IMR-90 (cell line): ENCODE measurements at regions not wholly inside any gene's neighbourhood (a gene's known extent, or its start where the extent isn't known, plus 50 kb on each side); places are given as distances from the start of the nearest gene placed in this dataset.

Experiments used
- ATAC-seq: fragments of 200-7000 bp; cut with Tn5 transposase; 2 replicates; pipeline ENCODE4 v1.9.1; 2020; ENCODE audit warnings: low read depth, mild to moderate bottlenecking, moderate library complexity
- BruUV-seq: library from RNA; stranded (reverse); fragments of 400-500 nt; replicated peaks from 2 replicates; lab custom pipeline; 2021; lab: Mats Ljungman, UMichigan
- CTCF ChIA-PET: fragments of 300-600 bp; formaldehyde crosslinking; extraction: SDS; loops from one replicate; lab custom pipeline; 2021; ENCODE audit warnings: antibody characterized with exemption; lab: Yijun Ruan, JAX
- POLR2A ChIA-PET: fragments of 300-600 bp; sonication (Branson Sonifier 250); formaldehyde crosslinking; loops from one replicate; lab custom pipeline; 2022; ENCODE audit warnings: antibody characterized with exemption; ENCODE audit not compliant: unreplicated experiment; lab: Charles Lee
- DNase-seq: peaks from one replicate; pipeline ENCODE4 v3.0.0; 2013
- H2AFZ ChIP-seq: replicated peaks from 2 replicates; pipeline ENCODE3; 2013; ENCODE audit warnings: low read length, mild to moderate bottlenecking; ENCODE audit not compliant: poor library complexity
- H2AK5ac ChIP-seq: 2 replicates; pipeline ENCODE4 v1.6.1; 2013; ENCODE audit warnings: low read depth, low read length, inconsistent platforms
- H2AK9ac ChIP-seq: replicated peaks from 2 replicates; pipeline ENCODE3; 2013; ENCODE audit warnings: mild to moderate bottlenecking, low read depth, low read length, moderate library complexity; ENCODE audit not compliant: poor library complexity
- H2BK120ac ChIP-seq: 2 replicates; pipeline ENCODE4 v1.6.1; 2013; ENCODE audit warnings: low read depth, low read length, inconsistent platforms
- H2BK15ac ChIP-seq: 3 replicates; pipeline ENCODE4 v1.6.1; 2013; ENCODE audit warnings: low read depth, low read length, inconsistent platforms
- H2BK20ac ChIP-seq: 2 replicates; pipeline ENCODE4 v1.6.1; 2013; ENCODE audit warnings: low read depth, mild to moderate bottlenecking, inconsistent platforms, low read length, moderate library complexity
- H2BK5ac ChIP-seq: 2 replicates; pipeline ENCODE4 v1.6.1; 2013; ENCODE audit warnings: mild to moderate bottlenecking, low read depth, low read length, inconsistent platforms; ENCODE audit not compliant: poor library complexity, severe bottlenecking
- H3K14ac ChIP-seq: replicated peaks from 2 replicates; pipeline ENCODE4 v1.6.1; 2013; ENCODE audit warnings: low read depth, low read length, inconsistent platforms
- H3K18ac ChIP-seq: 2 replicates; pipeline ENCODE4 v1.6.1; 2013; ENCODE audit warnings: low read depth, low read length, control low read depth
- H3K23ac ChIP-seq: 2 replicates; pipeline ENCODE4 v1.6.1; 2013; ENCODE audit warnings: low read depth, low read length, inconsistent platforms
- H3K27ac ChIP-seq: 2 replicates; pipeline ENCODE4 v1.5.1; 2013; ENCODE audit warnings: mild to moderate bottlenecking, control low read depth, low read length; ENCODE audit not compliant: insufficient read depth
- H3K27me3 ChIP-seq: 2 replicates; pipeline ENCODE4 v1.6.1; 2013; ENCODE audit warnings: low read length; ENCODE audit not compliant: control insufficient read depth, insufficient read depth
- H3K36me3 ChIP-seq: 2 replicates; pipeline ENCODE4 v1.6.1; 2013; ENCODE audit warnings: low read length, mixed read lengths; ENCODE audit not compliant: control insufficient read depth, insufficient read depth
- H3K4ac ChIP-seq: 2 replicates; pipeline ENCODE4 v1.6.1; 2013; ENCODE audit warnings: low read depth, low read length, inconsistent platforms
- H3K4me1 ChIP-seq: 2 replicates; pipeline ENCODE4 v1.6.1; 2013; ENCODE audit warnings: low read length, mixed read lengths; ENCODE audit not compliant: control insufficient read depth, insufficient read depth
- H3K4me2 ChIP-seq: 2 replicates; pipeline ENCODE4 v1.6.1; 2013; ENCODE audit warnings: low read depth, mild to moderate bottlenecking, control low read depth, low read length, moderate library complexity
- H3K4me3 ChIP-seq: 2 replicates; pipeline ENCODE4 v1.5.1; 2013; ENCODE audit warnings: low read depth, mild to moderate bottlenecking, control low read depth, low read length, moderate library complexity; ENCODE audit not compliant: insufficient read depth
- H3K56ac ChIP-seq: 2 replicates; pipeline ENCODE4 v1.6.1; 2013; ENCODE audit warnings: low read length, inconsistent platforms; ENCODE audit not compliant: insufficient read depth; ENCODE audit errors: extremely low read depth
- H3K79me1 ChIP-seq, 2 experiments: 2 replicates each; pipeline ENCODE4 v1.6.1; 2013; ENCODE audit warnings: low read length in 2 of 2, inconsistent platforms in 1 of 2, low read depth in 1 of 2
- H3K9ac ChIP-seq: 2 replicates; pipeline ENCODE4 v1.6.1; 2013; ENCODE audit warnings: low read depth, low read length, control low read depth
- H3K9me1 ChIP-seq: 2 replicates; pipeline ENCODE4 v1.6.1; 2013; ENCODE audit warnings: low read length, inconsistent platforms; ENCODE audit not compliant: insufficient read depth
- H3K9me3 ChIP-seq: 2 replicates; pipeline ENCODE4 v1.6.1; 2013; ENCODE audit warnings: low read length; ENCODE audit not compliant: control insufficient read depth, insufficient read depth
- H4K20me1 ChIP-seq: 2 replicates; pipeline ENCODE4 v1.6.1; 2013; ENCODE audit warnings: low read length, inconsistent platforms; ENCODE audit not compliant: insufficient read depth
- H4K5ac ChIP-seq: 2 replicates; pipeline ENCODE4 v1.6.1; 2013; ENCODE audit warnings: mild to moderate bottlenecking, low read depth, low read length, control low read depth
- H4K8ac ChIP-seq, 2 experiments: 2 replicates each; pipeline ENCODE4 v1.6.1; 2013; ENCODE audit warnings: low read depth in 2 of 2, low read length in 2 of 2, control low read depth in 1 of 2, inconsistent platforms in 1 of 2
- H4K91ac ChIP-seq: 2 replicates; pipeline ENCODE4 v1.6.1; 2013; ENCODE audit warnings: low read depth, low read length, inconsistent platforms; ENCODE audit not compliant: insufficient read depth
- CEBPB ChIP-seq: IDR thresholded peaks from 2 replicates; pipeline ENCODE4 v1.6.1; 2012; ENCODE audit warnings: low read depth, low read length, improper control_type of control experiment
- FOS ChIP-seq: fragments of 150-350 bp; IDR thresholded peaks from 2 replicates; pipeline ENCODE4 v1.6.1; 2016; ENCODE audit warnings: low read depth, low read length
- SMC3 ChIP-seq: fragments of 150-350 bp; IDR thresholded peaks from 2 replicates; pipeline ENCODE4 v1.6.1; 2016; ENCODE audit warnings: low read depth, mild to moderate bottlenecking, antibody characterized with exemption, low read length, moderate library complexity
- WGBS, 2 experiments: methylation state at CpG; one replicate each; pipeline versions ENCODE4 v1.1.5 to v1.1.7; 2013; ENCODE audit warnings: missing lambda C conversion rate in 2 of 2; ENCODE audit not compliant: insufficient read length in 1 of 2; ENCODE audit errors: extremely low coverage in 2 of 2; 5-methylcytosine and 5-hydroxymethylcytosine counted together
- dilution Hi-C: fragments of 300-500 bp; cut with HindIII; formaldehyde crosslinking; loops from one replicate; pipeline ENCODE4 v1.14.3; 2018; ENCODE audit warnings: low sequenced_read_pairs; ENCODE audit not compliant: unreplicated experiment
- in situ Hi-C: fragments of 300-500 bp; cut with MboI; formaldehyde crosslinking; loops from 3 replicates; pipeline ENCODE4 v1.14.3; 2019; ENCODE audit warnings: low sequenced_read_pairs, inconsistent platforms, mixed read lengths
- intact Hi-C: fragments of 100-400 bp; cut with micrococcal nuclease; formaldehyde crosslinking; loops from 2 replicates; pipeline ENCODE4 v1.10.0; 2022
- TF ChIP-seq, protein P1 (sequence below): conservative IDR thresholded peaks from 2 replicates; pipeline ENCODE4 v1.5.1; 2012; ENCODE audit warnings: mild to moderate bottlenecking, low read depth, low read length, improper control_type of control experiment

DNA sequence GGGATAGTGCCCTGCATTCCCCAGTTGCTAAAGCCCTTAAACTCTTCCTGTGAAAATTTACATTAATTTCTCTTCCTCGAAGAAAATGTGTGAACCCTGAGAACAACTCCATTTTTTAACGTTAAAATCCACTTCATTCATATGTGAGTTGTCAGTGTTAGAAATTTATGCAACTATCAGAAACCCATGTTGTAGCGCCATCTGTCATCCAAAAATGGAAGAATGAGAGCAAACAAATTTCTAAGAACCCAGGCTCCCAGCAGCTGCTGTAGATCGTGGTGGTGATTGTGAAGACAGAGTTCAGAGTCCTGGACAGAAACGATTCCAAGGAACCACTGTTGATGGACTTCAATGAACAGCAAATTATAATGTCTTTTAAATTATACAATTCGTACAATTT is 179.7 kb upstream of the NDN start:
- H4K8ac ChIP-seq = no peak overlapping the region
- H3K4ac ChIP-seq = no peak overlapping the region
- dilution Hi-C loops (no loop called here), in situ Hi-C loops (no loop called here), intact Hi-C loops (no loop called here)
- no peaks in the 10 kb centered on the region for H3K79me1 ChIP-seq
- H3K9me1 ChIP-seq = no peaks in the 10 kb centered on the region
- ATAC-seq (no peak), DNase-seq (no peak)
- H3K23ac ChIP-seq = no peak overlapping the region
- H2BK120ac ChIP-seq = no peak overlapping the region
- no peak for TF ChIP-seq SMC3
- TF ChIP-seq CEBPB = no peak
- TF ChIP-seq FOS = no peak
- TF ChIP-seq, protein P1, sequence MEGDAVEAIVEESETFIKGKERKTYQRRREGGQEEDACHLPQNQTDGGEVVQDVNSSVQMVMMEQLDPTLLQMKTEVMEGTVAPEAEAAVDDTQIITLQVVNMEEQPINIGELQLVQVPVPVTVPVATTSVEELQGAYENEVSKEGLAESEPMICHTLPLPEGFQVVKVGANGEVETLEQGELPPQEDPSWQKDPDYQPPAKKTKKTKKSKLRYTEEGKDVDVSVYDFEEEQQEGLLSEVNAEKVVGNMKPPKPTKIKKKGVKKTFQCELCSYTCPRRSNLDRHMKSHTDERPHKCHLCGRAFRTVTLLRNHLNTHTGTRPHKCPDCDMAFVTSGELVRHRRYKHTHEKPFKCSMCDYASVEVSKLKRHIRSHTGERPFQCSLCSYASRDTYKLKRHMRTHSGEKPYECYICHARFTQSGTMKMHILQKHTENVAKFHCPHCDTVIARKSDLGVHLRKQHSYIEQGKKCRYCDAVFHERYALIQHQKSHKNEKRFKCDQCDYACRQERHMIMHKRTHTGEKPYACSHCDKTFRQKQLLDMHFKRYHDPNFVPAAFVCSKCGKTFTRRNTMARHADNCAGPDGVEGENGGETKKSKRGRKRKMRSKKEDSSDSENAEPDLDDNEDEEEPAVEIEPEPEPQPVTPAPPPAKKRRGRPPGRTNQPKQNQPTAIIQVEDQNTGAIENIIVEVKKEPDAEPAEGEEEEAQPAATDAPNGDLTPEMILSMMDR = 0 out of 2 replicates have a peak, but pooled peaks have one; percentile 14
- H2AK5ac ChIP-seq = no peak overlapping the region
- no CpG with 5 or more reads among the region's 6 CpGs for WGBS, 2 experiments
- ChIA-PET CTCF (no interaction called here), POLR2A (no interaction called here)
- H3K9ac ChIP-seq = no peak overlapping the region
- no TSS peak for BruUV-seq
- H4K5ac ChIP-seq = no peak overlapping the region
- no peak overlapping the region for H2AFZ ChIP-seq
- H3K56ac ChIP-seq = no peak overlapping the region
- no peaks in the 10 kb centered on the region for H4K20me1 ChIP-seq
- no peak overlapping the region for H2BK5ac ChIP-seq
- H3K27me3 ChIP-seq = no peaks in the 10 kb centered on the region
- no peaks in the 10 kb centered on the region for H3K4me1 ChIP-seq
- H2AK9ac ChIP-seq = no peak overlapping the region
- H2BK15ac ChIP-seq = no peak overlapping the region
- no peaks in the 10 kb centered on the region for H3K36me3 ChIP-seq
- no peak overlapping the region for H4K91ac ChIP-seq
- H3K4me3 ChIP-seq = no peak overlapping the region
- H3K27ac ChIP-seq = no peak overlapping the region
- no peak overlapping the region for H3K14ac ChIP-seq
- no peak overlapping the region for H2BK20ac ChIP-seq
- H3K4me2 ChIP-seq = no peak overlapping the region
- H3K9me3 ChIP-seq = no peaks in the 10 kb centered on the region
- no peak overlapping the region for H3K18ac ChIP-seq
